Naive thymus-derived CD4-positive, alpha-beta T cell (primary cell): ENCODE measurements at regions not wholly inside any gene's neighbourhood (a gene's known extent, or its start where the extent isn't known, plus 50 kb on each side); places are given as distances from the start of the nearest gene placed in this dataset.

Experiments
- ATAC-seq: fragments of 150-1000 bp; cut with Tn5 transposase; 2 replicates; pipeline ENCODE4 v1.10.0; 2021; ENCODE audit warnings: mild to moderate bottlenecking, moderate library complexity
- CTCF ChIA-PET: fragments of 350-600 bp; sonication (Branson Sonifier 250); formaldehyde crosslinking; loops from one replicate; lab custom pipeline; 2021; ENCODE audit warnings: antibody characterized with exemption; lab: Charles Lee
- POLR2A ChIA-PET: fragments of 350-600 bp; sonication (Branson Sonifier 250); formaldehyde crosslinking; loops from one replicate; lab custom pipeline; 2021; ENCODE audit warnings: antibody characterized with exemption, inconsistent platforms; lab: Charles Lee
- DNase-seq, 9 donors: peaks; one replicate each; pipeline versions ENCODE4 v3.0.0 to v3.0.0-alpha.2; 2020 to 2022; ENCODE audit warnings: mixed read lengths in 1 of 9
- H3K27ac ChIP-seq: one replicate; pipeline ENCODE4 v1.7.0; 2013; ENCODE audit warnings: mild to moderate bottlenecking, low read depth, low read length, moderate library complexity
- H3K27me3 ChIP-seq, 2 donors: one replicate each; pipeline ENCODE4 v1.7.0; 2013; ENCODE audit warnings: low read length in 2 of 2, mild to moderate bottlenecking in 2 of 2, moderate library complexity in 2 of 2; ENCODE audit not compliant: control insufficient read depth in 2 of 2, insufficient read depth in 2 of 2
- H3K36me3 ChIP-seq, 3 experiments: 1 replicate in 2 of 3; 2 replicates in 1 of 3; pipeline ENCODE4 v1.7.0; 2013; ENCODE audit warnings: low read length in 3 of 3, mild to moderate bottlenecking in 3 of 3, moderate library complexity in 1 of 3; ENCODE audit not compliant: insufficient read depth in 3 of 3, control insufficient read depth in 2 of 3
- H3K4me1 ChIP-seq, 2 donors: one replicate each; pipeline ENCODE4 v1.7.0; 2013; ENCODE audit warnings: low read length in 2 of 2, mild to moderate bottlenecking in 2 of 2, moderate library complexity in 1 of 2; ENCODE audit not compliant: control insufficient read depth in 2 of 2, insufficient read depth in 2 of 2
- H3K4me3 ChIP-seq: 2 replicates; pipeline ENCODE4 v1.7.0; 2013; ENCODE audit warnings: mild to moderate bottlenecking, low read length
- H3K9me3 ChIP-seq, 3 experiments: 1 replicate in 2 of 3; 2 replicates in 1 of 3; pipeline ENCODE4 v1.7.0; 2013; ENCODE audit warnings: low read length in 3 of 3; ENCODE audit not compliant: control insufficient read depth in 2 of 3
- H3K27ac Mint-ChIP-seq, 9 donors: one replicate each; pipeline ENCODE4 v1.8.0; 2020 to 2022; ENCODE audit warnings: mixed read lengths in 9 of 9, mild to moderate bottlenecking in 8 of 9, moderate library complexity in 5 of 9, inconsistent platforms in 2 of 9
- H3K27me3 Mint-ChIP-seq, 5 donors: one replicate each; pipeline ENCODE4 v1.8.0; 2021 to 2022; ENCODE audit warnings: mixed read lengths in 5 of 5, mild to moderate bottlenecking in 1 of 5
- H3K36me3 Mint-ChIP-seq, 5 donors: one replicate each; pipeline ENCODE4 v1.8.0; 2020 to 2022; ENCODE audit warnings: mixed read lengths in 5 of 5, mild to moderate bottlenecking in 3 of 5, inconsistent platforms in 1 of 5
- H3K4me1 Mint-ChIP-seq, 7 donors: one replicate each; pipeline ENCODE4 v1.8.0; 2020 to 2022; ENCODE audit warnings: mixed read lengths in 7 of 7, mild to moderate bottlenecking in 3 of 7, inconsistent platforms in 1 of 7
- H3K4me3 Mint-ChIP-seq, 10 donors: one replicate each; pipeline ENCODE4 v1.8.0; 2020 to 2022; ENCODE audit warnings: mild to moderate bottlenecking in 10 of 10, mixed read lengths in 10 of 10, moderate library complexity in 6 of 10, inconsistent platforms in 2 of 10
- H3K9me3 Mint-ChIP-seq, 11 donors: one replicate each; pipeline ENCODE4 v1.8.0; 2020 to 2022; ENCODE audit warnings: mixed read lengths in 11 of 11, mild to moderate bottlenecking in 4 of 11, inconsistent platforms in 1 of 11, moderate library complexity in 1 of 11
- intact Hi-C, 2 donors: fragments of 100-400 bp; cut with micrococcal nuclease; formaldehyde crosslinking; loops; one replicate each; pipeline ENCODE4 v1.15.1; 2023

DNA sequence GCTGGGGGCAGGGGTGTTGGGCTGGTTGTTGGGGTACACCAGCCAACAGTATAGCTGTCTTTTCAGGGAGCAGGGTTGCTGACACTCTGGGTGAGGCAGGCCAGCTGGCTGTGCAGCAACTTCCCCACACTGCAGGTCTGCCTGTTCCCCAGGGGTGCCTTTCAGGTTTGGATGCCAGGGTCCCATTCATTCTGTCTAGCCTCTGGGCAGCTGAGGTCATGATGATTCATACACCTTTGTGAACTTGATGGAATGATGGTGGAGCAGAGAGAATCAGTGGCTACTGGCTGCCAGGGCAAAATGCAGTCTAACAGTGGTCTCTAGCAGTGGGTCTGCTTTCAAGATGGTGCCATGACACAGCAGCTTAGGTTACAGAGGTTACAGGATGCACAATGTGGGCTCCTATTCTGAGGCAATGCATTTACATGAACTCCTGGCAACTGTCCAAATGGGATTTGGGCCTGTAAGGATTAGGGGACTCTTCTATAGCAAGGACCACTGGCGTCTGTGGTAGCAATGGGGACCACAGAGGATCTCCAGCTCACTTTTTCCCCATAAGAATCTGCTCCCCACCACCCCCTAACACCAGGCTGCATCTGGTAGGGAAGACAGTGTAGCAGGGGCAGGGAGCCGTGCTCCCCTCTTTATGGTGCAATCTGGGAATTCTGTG, 103.7 kb downstream of the FEM1C start:
- ChIA-PET CTCF (no interaction called here), POLR2A (no interaction called here)
- H3K9me3 Mint-ChIP-seq: peaks cover 4 to 51% (median 20%) of the 10 kb centered on the region in 11 donors
- Histone ChIP-seq H3K27ac (no peak overlapping the region), H3K4me3 (no peak overlapping the region), H3K9me3 (no peaks in the 10 kb centered on the region), H3K4me1 (no peaks in the 10 kb centered on the region), H3K27me3 (no peaks in the 10 kb centered on the region), H3K36me3 (no peaks in the 10 kb centered on the region)
- H3K36me3 Mint-ChIP-seq: peaks cover 0 to 16% (median 0%) of the 10 kb centered on the region in 5 donors
- H3K4me3 Mint-ChIP-seq: no peak overlapping the region
- H3K27me3 Mint-ChIP-seq: peaks cover 17 to 41% (median 29%) of the 10 kb centered on the region in 5 donors
- ATAC-seq: no peak
- H3K27ac Mint-ChIP-seq: no peak overlapping the region
- H3K4me1 Mint-ChIP-seq: no peaks in the 10 kb centered on the region
- intact Hi-C loops: no loop called here
- DNase-seq: no peak

GRCh38 chr5:115439639-115440038, 104.9 kb downstream of the FEM1C start:
- Histone ChIP-seq H3K36me3 (no peaks in the 10 kb centered on the region), H3K9me3 (no peaks in the 10 kb centered on the region), H3K27me3 (no peaks in the 10 kb centered on the region), H3K27ac (no peak overlapping the region), H3K4me1 (no peaks in the 10 kb centered on the region), H3K4me3 (no peak overlapping the region)
- Mint-ChIP-seq H3K4me3 (no peak overlapping the region), H3K27ac (no peak overlapping the region), H3K36me3 (peaks cover 0 to 16% (median 0%) of the 10 kb centered on the region in 5 donors), H3K4me1 (no peaks in the 10 kb centered on the region), H3K9me3 (peaks cover 4 to 51% (median 20%) of the 10 kb centered on the region in 11 donors), H3K27me3 (peaks cover 11 to 39% (median 29%) of the 10 kb centered on the region in 5 donors)
- CTCF ChIA-PET: no interaction called here
- intact Hi-C loops: no loop called here
- ATAC-seq (no peak), DNase-seq (no peak)
- POLR2A ChIA-PET: no interaction called here

DNA sequence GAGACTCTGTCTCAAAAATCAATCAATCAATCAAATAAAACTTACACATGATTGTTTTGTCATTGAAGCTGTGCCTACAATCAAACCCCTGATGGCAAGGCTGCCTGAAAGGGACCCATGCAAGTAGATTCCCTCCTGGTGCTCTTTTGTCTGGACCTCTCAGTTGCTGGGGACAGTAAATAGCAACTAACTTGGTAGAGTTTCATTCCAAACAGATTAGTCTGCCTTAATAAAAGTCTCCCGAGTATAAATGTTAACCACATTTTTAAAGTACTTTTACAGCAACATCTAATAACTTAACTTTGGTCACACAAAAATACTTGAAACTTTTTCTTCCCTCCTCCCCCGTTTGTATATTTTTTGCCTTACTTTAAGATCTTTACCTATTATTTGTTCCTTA, 105.5 kb downstream of the FEM1C start:
- no peaks in the 10 kb centered on the region for H3K4me1 Mint-ChIP-seq
- H3K4me3 Mint-ChIP-seq: no peak overlapping the region
- H3K27me3 ChIP-seq: no peaks in the 10 kb centered on the region
- DNase-seq: no peak
- H3K27ac ChIP-seq: no peak overlapping the region
- peaks cover 0 to 16% (median 0%) of the 10 kb centered on the region in 5 donors for H3K36me3 Mint-ChIP-seq
- peaks cover 4 to 51% (median 20%) of the 10 kb centered on the region in 11 donors for H3K9me3 Mint-ChIP-seq
- H3K4me3 ChIP-seq: no peak overlapping the region
- no peaks in the 10 kb centered on the region for H3K9me3 ChIP-seq
- ATAC-seq: no peak
- H3K4me1 ChIP-seq: no peaks in the 10 kb centered on the region
- H3K36me3 ChIP-seq: no peaks in the 10 kb centered on the region
- CTCF ChIA-PET: no interaction called here
- intact Hi-C loops: no loop called here
- no peak overlapping the region for H3K27ac Mint-ChIP-seq
- POLR2A ChIA-PET: no interaction called here
- H3K27me3 Mint-ChIP-seq: peaks cover 6 to 35% (median 27%) of the 10 kb centered on the region in 5 donors

GRCh38 chr5:115435778-115436712, 108.5 kb downstream of the FEM1C start:
- Histone ChIP-seq H3K4me1 (no peaks in the 10 kb centered on the region), H3K9me3 (no peaks in the 10 kb centered on the region), H3K27ac (no peak overlapping the region), H3K4me3 (no peak overlapping the region), H3K36me3 (no peaks in the 10 kb centered on the region), H3K27me3 (no peaks in the 10 kb centered on the region)
- CTCF ChIA-PET: no interaction called here
- POLR2A ChIA-PET: no interaction called here
- Mint-ChIP-seq H3K36me3 (peaks cover 0 to 11% (median 0%) of the 10 kb centered on the region in 5 donors), H3K4me1 (no peaks in the 10 kb centered on the region), H3K27ac (no peak overlapping the region), H3K4me3 (no peak overlapping the region), H3K27me3 (peaks cover 1 to 25% (median 13%) of the 10 kb centered on the region in 5 donors), H3K9me3 (peaks cover 3 to 32% (median 14%) of the 10 kb centered on the region in 11 donors)
- ATAC-seq (no peak), DNase-seq (no peak)
- intact Hi-C loops: no loop called here

GRCh38 chr5:115435065-115435777, 109.4 kb downstream of the FEM1C start:
- intact Hi-C loops: no loop called here
- no peak overlapping the region for H3K27ac ChIP-seq
- POLR2A ChIA-PET: interaction anchor here (0.5 to 0.6 kb wide), 2 partner anchors 41 to 406 kb away, joined by 3 read pairs; no protein-coding TSS in a partner anchor
- no peaks in the 10 kb centered on the region for H3K4me1 ChIP-seq
- no peaks in the 10 kb centered on the region for H3K9me3 ChIP-seq
- ATAC-seq (no peak), DNase-seq (no peak)
- no peak overlapping the region for H3K4me3 Mint-ChIP-seq
- no peak overlapping the region for H3K4me3 ChIP-seq
- no peaks in the 10 kb centered on the region for H3K27me3 ChIP-seq
- peaks cover 2 to 25% (median 10%) of the 10 kb centered on the region in 11 donors for H3K9me3 Mint-ChIP-seq
- no peaks in the 10 kb centered on the region for H3K36me3 ChIP-seq
- CTCF ChIA-PET: no interaction called here
- H3K27me3 Mint-ChIP-seq: peaks cover 1 to 25% (median 12%) of the 10 kb centered on the region in 5 donors
- H3K36me3 Mint-ChIP-seq: peaks cover 0 to 8% (median 0%) of the 10 kb centered on the region in 5 donors
- no peak overlapping the region for H3K27ac Mint-ChIP-seq
- no peaks in the 10 kb centered on the region for H3K4me1 Mint-ChIP-seq

- Histone ChIP-seq H3K36me3 (no peaks in the 10 kb centered on the region), H3K27ac (no peak overlapping the region), H3K27me3 (no peaks in the 10 kb centered on the region), H3K4me3 (no peak overlapping the region), H3K4me1 (no peaks in the 10 kb centered on the region), H3K9me3 (no peaks in the 10 kb centered on the region)
- Mint-ChIP-seq H3K27ac (no peak overlapping the region), H3K4me1 (no peaks in the 10 kb centered on the region), H3K27me3 (peaks cover 0 to 25% (median 8%) of the 10 kb centered on the region in 5 donors), H3K4me3 (no peak overlapping the region), H3K36me3 (no peaks in the 10 kb centered on the region), H3K9me3 (peaks cover 0 to 12% (median 4%) of the 10 kb centered on the region in 11 donors)
- ChIA-PET POLR2A (no interaction called here), CTCF (no interaction called here)
- DNase-seq (no peak), ATAC-seq (no peak)
- intact Hi-C loops: no loop called here
These were observed 110.7 kb downstream of the FEM1C start for GRCh38 chr5:115433918-115434317.
